Vagina (tissue), 2 donors: ENCODE measurements at regions not wholly inside any gene's neighbourhood (a gene's known extent, or its start where the extent isn't known, plus 50 kb on each side); places are given as distances from the start of the nearest gene placed in this dataset.

Experiments used
- CTCF ChIP-seq, 3 experiments: fragments of 450-650 bp in 2 of 3; fragments of 200-600 bp in 1 of 3; sonication (generic) in 1 of 3; IDR thresholded peaks; one replicate each; pipeline ENCODE4 v1.5.1; 2017 to 2019; ENCODE audit warnings: antibody characterized with exemption in 3 of 3, mild to moderate bottlenecking in 2 of 3, moderate library complexity in 2 of 3
- POLR2A ChIP-seq, 2 donors: fragments of 450-650 bp; IDR thresholded peaks; one replicate each; pipeline ENCODE4 v1.6.1; 2017; ENCODE audit warnings: antibody characterized with exemption in 2 of 2, mild to moderate bottlenecking in 2 of 2, moderate library complexity in 2 of 2

GRCh38 chr16:54519161-54519695, 232.6 kb upstream of the IRX3 start:
- no peak for TF ChIP-seq CTCF (IDR thresholded peaks at IDR 0.05)
- TF ChIP-seq POLR2A (IDR thresholded peaks at IDR 0.05), result no peak
